Smooth muscle cell (in vitro differentiated cells): ENCODE measurements at regions not wholly inside any gene's neighbourhood (a gene's known extent, or its start where the extent isn't known, plus 50 kb on each side); places are given as distances from the start of the nearest gene placed in this dataset.
"Not testable (repeated sequence)": the region's sequence is repeated elsewhere in the genome, so short reads cannot be mapped to it uniquely, and the experiment has no call there.

Experiments
- DNase-seq: peaks from one replicate; lab custom pipeline; 2025; ENCODE audit not compliant: unreplicated experiment; lab: John Stamatoyannopoulos, UW
- H2AFZ ChIP-seq: fragments of 200-600 bp; sonication (generic); 2 replicates; pipeline ENCODE4 v1.6.0; 2016; ENCODE audit warnings: antibody characterized with exemption, low read depth, mild to moderate bottlenecking
- H3F3A ChIP-seq: fragments of 200-600 bp; sonication (generic); 2 replicates; pipeline ENCODE4 v1.6.0; 2017; ENCODE audit warnings: antibody characterized with exemption, low read depth
- H3K27ac ChIP-seq: fragments of 200-600 bp; sonication (generic); 2 replicates; pipeline ENCODE4 v1.5.1; 2016; ENCODE audit warnings: low read depth, mild to moderate bottlenecking
- H3K27me3 ChIP-seq: fragments of 200-600 bp; sonication (generic); 2 replicates; pipeline ENCODE4 v1.6.1; 2016; ENCODE audit warnings: low read depth, mild to moderate bottlenecking
- H3K36me3 ChIP-seq: fragments of 200-600 bp; sonication (generic); 2 replicates; pipeline ENCODE4 v1.5.1; 2016; ENCODE audit warnings: low read depth
- H3K4me1 ChIP-seq: fragments of 200-600 bp; sonication (generic); 2 replicates; pipeline ENCODE4 v1.5.1; 2016; ENCODE audit warnings: low read depth
- H3K4me2 ChIP-seq: fragments of 200-600 bp; sonication (generic); 2 replicates; pipeline ENCODE4 v1.6.0; 2016; ENCODE audit warnings: mild to moderate bottlenecking
- H3K4me3 ChIP-seq: fragments of 200-600 bp; sonication (generic); 2 replicates; pipeline ENCODE4 v1.5.1; 2016; ENCODE audit warnings: mild to moderate bottlenecking
- H3K79me2 ChIP-seq: fragments of 200-600 bp; sonication (generic); 2 replicates; pipeline ENCODE4 v1.6.0; 2016; ENCODE audit warnings: low read depth, mild to moderate bottlenecking
- H3K9ac ChIP-seq: fragments of 200-600 bp; sonication (generic); 2 replicates; pipeline ENCODE4 v1.6.0; 2016; ENCODE audit warnings: low read depth
- H3K9me3 ChIP-seq: fragments of 200-600 bp; sonication (generic); replicated peaks from 2 replicates; pipeline ENCODE4 v1.5.1; 2016; ENCODE audit warnings: low read depth
- H4K20me1 ChIP-seq: fragments of 200-600 bp; sonication (generic); 2 replicates; pipeline ENCODE4 v1.6.0; 2016; ENCODE audit warnings: low read depth
- WGBS: methylation state at CpG from one replicate; pipeline ENCODE4 v1.1.7; 2016; ENCODE audit warnings: low lambda C conversion rate; 5-methylcytosine and 5-hydroxymethylcytosine counted together
- TF ChIP-seq, protein P1 (sequence below): fragments of 200-600 bp; sonication (generic); IDR thresholded peaks from 2 replicates; pipeline ENCODE4 v1.5.1; 2017; ENCODE audit warnings: borderline replicate concordance, mild to moderate bottlenecking, antibody characterized with exemption; ENCODE audit not compliant: insufficient read depth, poor library complexity, severe bottlenecking

DNA sequence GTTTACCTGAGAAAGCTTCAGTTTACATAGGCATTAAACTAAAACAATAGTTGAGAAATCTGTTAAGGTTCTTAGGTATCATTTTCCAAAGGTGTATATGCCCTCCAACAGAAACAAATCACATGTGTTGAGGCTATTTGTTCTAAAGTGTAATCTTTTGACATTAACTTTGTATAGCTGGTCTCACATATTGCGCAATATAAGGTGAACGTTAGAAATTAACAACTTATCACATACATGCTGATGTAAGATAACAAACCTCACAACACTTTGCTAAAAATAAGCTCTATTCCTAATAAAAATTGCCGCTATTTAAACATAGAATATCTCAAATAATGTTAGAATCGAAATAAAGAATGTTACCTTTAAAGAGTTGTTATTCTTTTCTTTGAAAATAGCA lies 340.6 kb downstream of the SRGAP2C start:
- TF ChIP-seq, protein P1, sequence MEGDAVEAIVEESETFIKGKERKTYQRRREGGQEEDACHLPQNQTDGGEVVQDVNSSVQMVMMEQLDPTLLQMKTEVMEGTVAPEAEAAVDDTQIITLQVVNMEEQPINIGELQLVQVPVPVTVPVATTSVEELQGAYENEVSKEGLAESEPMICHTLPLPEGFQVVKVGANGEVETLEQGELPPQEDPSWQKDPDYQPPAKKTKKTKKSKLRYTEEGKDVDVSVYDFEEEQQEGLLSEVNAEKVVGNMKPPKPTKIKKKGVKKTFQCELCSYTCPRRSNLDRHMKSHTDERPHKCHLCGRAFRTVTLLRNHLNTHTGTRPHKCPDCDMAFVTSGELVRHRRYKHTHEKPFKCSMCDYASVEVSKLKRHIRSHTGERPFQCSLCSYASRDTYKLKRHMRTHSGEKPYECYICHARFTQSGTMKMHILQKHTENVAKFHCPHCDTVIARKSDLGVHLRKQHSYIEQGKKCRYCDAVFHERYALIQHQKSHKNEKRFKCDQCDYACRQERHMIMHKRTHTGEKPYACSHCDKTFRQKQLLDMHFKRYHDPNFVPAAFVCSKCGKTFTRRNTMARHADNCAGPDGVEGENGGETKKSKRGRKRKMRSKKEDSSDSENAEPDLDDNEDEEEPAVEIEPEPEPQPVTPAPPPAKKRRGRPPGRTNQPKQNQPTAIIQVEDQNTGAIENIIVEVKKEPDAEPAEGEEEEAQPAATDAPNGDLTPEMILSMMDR = no peak
- Histone ChIP-seq H3K4me1 (peaks cover 9% of the 10 kb centered on the region), H3K27ac (no peak overlapping the region), H3K9ac (no peak overlapping the region), H3K36me3 (no peaks in the 10 kb centered on the region), H4K20me1 (no peaks in the 10 kb centered on the region), H3F3A (no peaks in the 10 kb centered on the region), H3K4me3 (no peak overlapping the region), H2AFZ (no peak overlapping the region), H3K79me2 (no peaks in the 10 kb centered on the region), H3K4me2 (no peak overlapping the region), H3K27me3 (peaks cover 4% of the 10 kb centered on the region), H3K9me3 (no peaks in the 10 kb centered on the region)
- DNase-seq = no peak
- WGBS = 85% methylated on average over 4 of the region's 4 CpGs

DNA sequence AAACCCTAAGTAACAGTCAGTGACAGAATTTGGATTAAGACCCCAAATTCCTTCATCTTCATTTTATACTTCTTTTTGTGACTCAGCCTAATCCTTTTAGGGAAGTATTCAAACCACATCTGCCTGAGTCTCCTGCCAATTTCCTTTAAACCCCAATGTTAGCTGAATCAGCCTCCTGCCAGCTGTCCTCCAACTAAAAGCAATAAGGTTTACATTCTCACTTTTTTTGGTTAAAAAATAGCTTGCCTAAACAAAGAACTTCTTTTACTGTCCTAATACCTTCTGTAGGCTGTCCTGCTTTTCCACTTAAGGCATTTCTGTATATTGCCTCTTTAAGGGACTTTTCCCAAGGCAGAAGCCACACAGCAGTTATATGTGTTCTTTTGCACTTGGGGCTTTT lies 344.2 kb downstream of the SRGAP2C start:
- H3K36me3 ChIP-seq, H3F3A ChIP-seq, H3K4me1 ChIP-seq, H3K9ac ChIP-seq, H4K20me1 ChIP-seq, H3K4me3 ChIP-seq, H3K9me3 ChIP-seq, H3K27me3 ChIP-seq, H2AFZ ChIP-seq, H3K27ac ChIP-seq, DNase-seq, H3K79me2 ChIP-seq: not testable (repeated sequence)
- H3K4me2 ChIP-seq = peak overlapping the region; percentile 30

DNA sequence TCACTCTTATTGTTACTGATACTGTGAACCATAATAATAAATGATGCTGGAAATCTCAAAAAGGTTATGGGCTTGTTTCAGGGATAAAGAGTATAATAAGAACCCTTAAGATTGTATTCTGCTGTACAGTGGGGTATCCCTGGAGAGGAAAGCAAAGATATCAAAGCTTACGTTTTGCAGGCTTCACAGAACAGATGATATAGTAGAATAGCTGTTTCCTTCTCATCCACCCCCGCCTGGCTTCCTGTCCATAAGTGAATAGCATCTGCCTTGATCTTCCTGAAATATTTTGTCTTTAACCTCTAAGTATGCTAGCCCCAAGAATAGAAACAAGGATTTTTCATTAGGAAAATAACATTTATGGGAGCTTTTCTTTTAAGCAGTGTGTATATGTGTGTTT lies 345.3 kb downstream of the SRGAP2C start:
- not testable (repeated sequence) for H3K27me3 ChIP-seq, H3K36me3 ChIP-seq, H3K9ac ChIP-seq, H3K4me3 ChIP-seq, H3K27ac ChIP-seq, H3K9me3 ChIP-seq, H2AFZ ChIP-seq, H4K20me1 ChIP-seq, H3K79me2 ChIP-seq, H3K4me1 ChIP-seq, DNase-seq, H3F3A ChIP-seq
- WGBS = 53% methylated on average over 2 of the region's 2 CpGs
- peak overlapping the region; percentile 30 for H3K4me2 ChIP-seq

DNA sequence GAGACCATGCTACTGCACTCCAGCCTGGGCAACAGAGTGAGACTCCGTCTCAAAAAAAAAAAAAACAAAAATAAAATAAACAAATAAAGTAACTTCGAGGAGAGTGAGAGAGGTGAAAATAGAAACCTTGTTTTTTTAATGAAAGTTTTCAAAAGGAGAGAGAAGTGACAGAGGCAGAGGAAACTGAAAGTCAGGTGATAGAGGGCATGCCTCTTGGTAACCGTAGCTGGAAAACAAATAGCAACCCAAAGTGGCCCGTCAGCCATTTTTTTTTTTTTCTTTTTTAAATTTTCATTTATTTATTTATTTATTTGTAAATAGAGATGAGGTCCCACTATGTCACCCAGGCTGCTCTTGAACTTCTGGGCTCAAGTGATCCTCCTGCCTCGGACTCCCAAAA lies 347.0 kb downstream of the SRGAP2C start:
- DNase-seq, H3K4me3 ChIP-seq, H3K27ac ChIP-seq, H3K27me3 ChIP-seq, H3K4me1 ChIP-seq, H3F3A ChIP-seq, H2AFZ ChIP-seq, H3K4me2 ChIP-seq, H3K36me3 ChIP-seq, H3K9me3 ChIP-seq, H4K20me1 ChIP-seq, H3K9ac ChIP-seq, H3K79me2 ChIP-seq: not testable (repeated sequence)
- WGBS = 94% methylated on average over 5 of the region's 5 CpGs

DNA sequence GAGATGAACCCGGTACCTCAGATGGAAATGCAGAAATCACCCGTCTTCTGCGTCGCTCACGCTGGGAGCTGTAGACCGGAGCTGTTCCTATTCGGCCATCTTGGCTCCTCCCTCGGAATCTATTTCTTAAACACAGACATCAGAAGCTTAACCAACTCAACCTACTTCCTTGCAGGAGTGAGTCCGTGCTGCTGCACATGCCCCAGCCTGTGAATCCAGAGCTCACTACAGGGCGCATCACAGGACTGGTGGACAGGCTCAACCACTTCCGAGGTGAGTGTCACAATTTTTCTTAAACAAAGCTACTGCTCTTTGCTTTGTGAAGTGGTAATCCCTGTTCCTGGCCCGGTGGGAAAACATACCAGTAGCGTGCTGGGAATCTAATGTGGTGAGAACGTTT lies 353.4 kb downstream of the SRGAP2C start:
- H3K36me3 ChIP-seq, H4K20me1 ChIP-seq, H3F3A ChIP-seq, H3K4me2 ChIP-seq, H3K27ac ChIP-seq, H2AFZ ChIP-seq, DNase-seq, H3K79me2 ChIP-seq, H3K4me3 ChIP-seq, H3K9me3 ChIP-seq, H3K9ac ChIP-seq, H3K27me3 ChIP-seq, H3K4me1 ChIP-seq: not testable (repeated sequence)
- 82% methylated on average over 12 of the region's 14 CpGs for WGBS

DNA sequence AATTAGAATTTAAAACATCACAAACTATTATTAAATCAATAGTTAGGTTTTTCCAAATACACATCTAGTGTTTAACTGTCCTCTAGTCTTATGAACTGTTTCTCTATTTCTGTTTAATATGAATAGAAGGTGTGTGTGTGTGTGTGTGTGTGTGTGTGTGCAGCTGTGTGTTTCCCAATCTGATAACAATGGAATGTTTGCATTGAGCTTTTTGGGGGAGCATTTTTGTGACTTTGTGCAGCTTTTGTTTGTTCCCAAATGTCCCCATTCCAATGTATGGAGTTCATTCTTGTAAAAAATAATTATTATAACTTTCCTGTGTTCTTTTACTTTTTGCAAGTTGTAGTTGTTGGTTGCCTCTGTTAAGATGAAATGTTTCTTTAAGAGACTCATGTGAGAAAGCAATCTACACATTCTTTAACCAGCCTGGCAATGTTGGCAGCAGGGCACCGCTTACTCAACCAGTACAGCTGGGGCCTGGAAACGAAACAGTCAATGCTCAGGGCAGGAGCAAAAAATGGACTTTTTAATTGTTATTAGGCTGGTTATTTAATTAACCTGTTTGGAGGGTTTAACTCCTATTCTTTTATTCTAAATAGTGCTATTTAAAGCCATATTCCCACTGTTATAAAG lies 354.3 kb downstream of the SRGAP2C start:
- TF ChIP-seq, protein P1 = no peak
- WGBS = 79% methylated on average over 2 of the region's 2 CpGs
- H3K36me3 ChIP-seq = no peaks in the 10 kb centered on the region
- H4K20me1 ChIP-seq = no peaks in the 10 kb centered on the region
- no peaks in the 10 kb centered on the region for H3K9me3 ChIP-seq
- H3K27ac ChIP-seq = no peak overlapping the region
- H2AFZ ChIP-seq = no peak overlapping the region
- no peak overlapping the region for H3K4me3 ChIP-seq
- DNase-seq = no peak
- no peak overlapping the region for H3K9ac ChIP-seq
- no peaks in the 10 kb centered on the region for H3K27me3 ChIP-seq
- peaks cover 3% of the 10 kb centered on the region for H3K4me1 ChIP-seq
- no peaks in the 10 kb centered on the region for H3F3A ChIP-seq
- H3K79me2 ChIP-seq = no peaks in the 10 kb centered on the region
- H3K4me2 ChIP-seq = no peak overlapping the region

DNA sequence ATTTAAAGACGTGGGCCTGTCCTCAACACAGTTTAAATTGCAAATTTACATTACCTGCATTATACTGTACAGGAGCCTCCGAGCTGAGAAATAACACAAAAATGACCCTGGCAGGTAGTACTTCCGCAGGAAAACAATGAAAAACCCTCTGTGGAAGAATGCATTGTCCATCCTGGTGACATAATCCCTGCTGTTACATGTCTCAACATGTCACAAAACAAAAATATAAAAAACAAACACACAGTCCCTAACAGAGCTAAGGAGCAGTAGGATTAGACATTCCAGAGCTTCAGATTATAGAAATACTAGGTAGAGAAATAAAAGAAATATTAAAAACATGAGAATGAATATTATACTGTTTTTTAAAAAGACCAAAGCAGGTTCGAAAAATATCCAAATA lies 359.2 kb downstream of the SRGAP2C start:
- WGBS = 78% methylated on average over 4 of the region's 4 CpGs

More for the DNA sequence above, 359.2 kb downstream of the SRGAP2C start:
- H3K27me3 ChIP-seq, DNase-seq, H3K9ac ChIP-seq, H3K36me3 ChIP-seq, H4K20me1 ChIP-seq, H3K4me1 ChIP-seq, H3K79me2 ChIP-seq, H3K4me2 ChIP-seq, H3F3A ChIP-seq, H3K9me3 ChIP-seq, H3K4me3 ChIP-seq: not testable (repeated sequence)
- Histone ChIP-seq H3K27ac (peak overlapping the region; percentile 52), H2AFZ (peak overlapping the region; percentile 54)
